ENCODE measurements at regions not wholly inside any gene's neighbourhood (a gene's known extent, or its start where the extent isn't known, plus 50 kb on each side); places are given as distances from the start of the nearest gene placed in this dataset.

DNA sequence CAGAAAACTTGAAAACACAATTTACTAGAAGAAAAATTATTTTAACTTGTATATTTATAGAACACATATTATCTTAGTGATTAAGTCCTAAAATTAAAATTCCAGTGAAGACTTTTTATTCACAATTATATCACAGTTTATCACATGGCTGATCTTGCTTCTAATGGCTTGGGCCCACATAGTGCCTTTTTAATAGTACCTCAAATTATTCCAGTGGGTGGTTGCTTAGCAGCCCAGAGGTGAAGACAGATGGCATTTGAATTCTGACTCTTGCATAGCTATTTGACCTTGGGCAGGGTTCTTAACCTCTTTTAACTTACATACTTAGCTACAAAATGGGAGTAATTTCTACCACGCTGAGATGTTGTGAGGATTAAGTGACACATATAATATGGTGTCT lies 214.7 kb upstream of the SGO1 start:
- no peak for ATAC-seq
- TF ChIP-seq RARB (CRISPR knock-in tag; IDR thresholded peaks at IDR 0.05) (no peak), GLIS3 (CRISPR knock-in tag; IDR thresholded peaks at IDR 0.05) (no peak), ZFP3 (CRISPR knock-in tag; IDR thresholded peaks at IDR 0.05) (no peak), ZFP30 (CRISPR knock-in tag; IDR thresholded peaks at IDR 0.05) (no peak), ARNTL (CRISPR knock-in tag; IDR thresholded peaks at IDR 0.05; ENCODE audit: borderline replicate concordance, low read depth) (no peak), ZNF8 (CRISPR knock-in tag; IDR thresholded peaks at IDR 0.05) (no peak), BACH2 (CRISPR knock-in tag; IDR thresholded peaks at IDR 0.05; ENCODE audit: borderline replicate concordance) (no peak), PPARA (CRISPR knock-in tag; IDR thresholded peaks at IDR 0.05; ENCODE audit: borderline replicate concordance) (no peak), TCF4 (CRISPR knock-in tag; IDR thresholded peaks at IDR 0.05; ENCODE audit: borderline replicate concordance) (no peak), ZC3H10 (CRISPR knock-in tag; IDR thresholded peaks at IDR 0.05) (no peak), CSDC2 (CRISPR knock-in tag; IDR thresholded peaks at IDR 0.05) (no peak), ZNF70 (CRISPR knock-in tag; IDR thresholded peaks at IDR 0.05) (no peak), SNAI2 (CRISPR knock-in tag; IDR thresholded peaks at IDR 0.05) (no peak), ESRRG (CRISPR knock-in tag; IDR thresholded peaks at IDR 0.05) (no peak)
- TF ChIP-seq, protein P1, sequence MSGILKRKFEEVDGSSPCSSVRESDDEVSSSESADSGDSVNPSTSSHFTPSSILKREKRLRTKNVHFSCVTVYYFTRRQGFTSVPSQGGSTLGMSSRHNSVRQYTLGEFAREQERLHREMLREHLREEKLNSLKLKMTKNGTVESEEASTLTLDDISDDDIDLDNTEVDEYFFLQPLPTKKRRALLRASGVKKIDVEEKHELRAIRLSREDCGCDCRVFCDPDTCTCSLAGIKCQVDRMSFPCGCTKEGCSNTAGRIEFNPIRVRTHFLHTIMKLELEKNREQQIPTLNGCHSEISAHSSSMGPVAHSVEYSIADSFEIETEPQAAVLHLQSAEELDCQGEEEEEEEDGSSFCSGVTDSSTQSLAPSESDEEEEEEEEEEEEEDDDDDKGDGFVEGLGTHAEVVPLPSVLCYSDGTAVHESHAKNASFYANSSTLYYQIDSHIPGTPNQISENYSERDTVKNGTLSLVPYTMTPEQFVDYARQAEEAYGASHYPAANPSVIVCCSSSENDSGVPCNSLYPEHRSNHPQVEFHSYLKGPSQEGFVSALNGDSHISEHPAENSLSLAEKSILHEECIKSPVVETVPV (CRISPR knock-in tag; IDR thresholded peaks at IDR 0.05): no peak
- TF ChIP-seq, protein P2, sequence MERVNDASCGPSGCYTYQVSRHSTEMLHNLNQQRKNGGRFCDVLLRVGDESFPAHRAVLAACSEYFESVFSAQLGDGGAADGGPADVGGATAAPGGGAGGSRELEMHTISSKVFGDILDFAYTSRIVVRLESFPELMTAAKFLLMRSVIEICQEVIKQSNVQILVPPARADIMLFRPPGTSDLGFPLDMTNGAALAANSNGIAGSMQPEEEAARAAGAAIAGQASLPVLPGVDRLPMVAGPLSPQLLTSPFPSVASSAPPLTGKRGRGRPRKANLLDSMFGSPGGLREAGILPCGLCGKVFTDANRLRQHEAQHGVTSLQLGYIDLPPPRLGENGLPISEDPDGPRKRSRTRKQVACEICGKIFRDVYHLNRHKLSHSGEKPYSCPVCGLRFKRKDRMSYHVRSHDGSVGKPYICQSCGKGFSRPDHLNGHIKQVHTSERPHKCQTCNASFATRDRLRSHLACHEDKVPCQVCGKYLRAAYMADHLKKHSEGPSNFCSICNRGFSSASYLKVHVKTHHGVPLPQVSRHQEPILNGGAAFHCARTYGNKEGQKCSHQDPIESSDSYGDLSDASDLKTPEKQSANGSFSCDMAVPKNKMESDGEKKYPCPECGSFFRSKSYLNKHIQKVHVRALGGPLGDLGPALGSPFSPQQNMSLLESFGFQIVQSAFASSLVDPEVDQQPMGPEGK (CRISPR knock-in tag; IDR thresholded peaks at IDR 0.05; ENCODE audit: borderline replicate concordance): no peak
- TF ChIP-seq, protein P3, sequence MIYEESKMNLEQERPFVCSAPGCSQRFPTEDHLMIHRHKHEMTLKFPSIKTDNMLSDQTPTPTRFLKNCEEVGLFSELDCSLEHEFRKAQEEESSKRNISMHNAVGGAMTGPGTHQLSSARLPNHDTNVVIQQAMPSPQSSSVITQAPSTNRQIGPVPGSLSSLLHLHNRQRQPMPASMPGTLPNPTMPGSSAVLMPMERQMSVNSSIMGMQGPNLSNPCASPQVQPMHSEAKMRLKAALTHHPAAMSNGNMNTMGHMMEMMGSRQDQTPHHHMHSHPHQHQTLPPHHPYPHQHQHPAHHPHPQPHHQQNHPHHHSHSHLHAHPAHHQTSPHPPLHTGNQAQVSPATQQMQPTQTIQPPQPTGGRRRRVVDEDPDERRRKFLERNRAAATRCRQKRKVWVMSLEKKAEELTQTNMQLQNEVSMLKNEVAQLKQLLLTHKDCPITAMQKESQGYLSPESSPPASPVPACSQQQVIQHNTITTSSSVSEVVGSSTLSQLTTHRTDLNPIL (CRISPR knock-in tag; IDR thresholded peaks at IDR 0.05; ENCODE audit: low read depth): no peak
- TF ChIP-seq, protein P4, sequence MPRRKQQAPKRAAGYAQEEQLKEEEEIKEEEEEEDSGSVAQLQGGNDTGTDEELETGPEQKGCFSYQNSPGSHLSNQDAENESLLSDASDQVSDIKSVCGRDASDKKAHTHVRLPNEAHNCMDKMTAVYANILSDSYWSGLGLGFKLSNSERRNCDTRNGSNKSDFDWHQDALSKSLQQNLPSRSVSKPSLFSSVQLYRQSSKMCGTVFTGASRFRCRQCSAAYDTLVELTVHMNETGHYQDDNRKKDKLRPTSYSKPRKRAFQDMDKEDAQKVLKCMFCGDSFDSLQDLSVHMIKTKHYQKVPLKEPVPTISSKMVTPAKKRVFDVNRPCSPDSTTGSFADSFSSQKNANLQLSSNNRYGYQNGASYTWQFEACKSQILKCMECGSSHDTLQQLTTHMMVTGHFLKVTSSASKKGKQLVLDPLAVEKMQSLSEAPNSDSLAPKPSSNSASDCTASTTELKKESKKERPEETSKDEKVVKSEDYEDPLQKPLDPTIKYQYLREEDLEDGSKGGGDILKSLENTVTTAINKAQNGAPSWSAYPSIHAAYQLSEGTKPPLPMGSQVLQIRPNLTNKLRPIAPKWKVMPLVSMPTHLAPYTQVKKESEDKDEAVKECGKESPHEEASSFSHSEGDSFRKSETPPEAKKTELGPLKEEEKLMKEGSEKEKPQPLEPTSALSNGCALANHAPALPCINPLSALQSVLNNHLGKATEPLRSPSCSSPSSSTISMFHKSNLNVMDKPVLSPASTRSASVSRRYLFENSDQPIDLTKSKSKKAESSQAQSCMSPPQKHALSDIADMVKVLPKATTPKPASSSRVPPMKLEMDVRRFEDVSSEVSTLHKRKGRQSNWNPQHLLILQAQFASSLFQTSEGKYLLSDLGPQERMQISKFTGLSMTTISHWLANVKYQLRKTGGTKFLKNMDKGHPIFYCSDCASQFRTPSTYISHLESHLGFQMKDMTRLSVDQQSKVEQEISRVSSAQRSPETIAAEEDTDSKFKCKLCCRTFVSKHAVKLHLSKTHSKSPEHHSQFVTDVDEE (CRISPR knock-in tag; IDR thresholded peaks at IDR 0.05): no peak

DNA sequence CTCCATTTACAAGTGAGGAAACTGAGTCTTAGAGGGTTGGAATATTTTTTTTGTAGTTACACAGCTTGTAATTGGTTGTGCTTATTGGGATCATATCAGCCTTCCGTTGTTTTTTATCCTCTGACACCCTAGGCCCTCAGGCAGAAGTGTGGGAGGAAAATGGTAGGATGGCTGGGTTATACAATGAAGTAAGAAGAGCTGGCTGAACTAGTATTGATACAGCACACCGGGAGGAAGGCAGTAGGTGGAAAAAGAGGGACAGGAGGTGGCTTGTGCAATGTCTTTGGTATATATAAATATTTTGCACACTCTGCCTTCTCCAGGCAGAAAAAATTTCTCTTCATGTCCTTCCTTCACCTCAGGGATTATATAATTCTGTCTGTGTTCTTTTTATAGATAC lies 214.3 kb upstream of the SGO1 start:
- TF ChIP-seq, protein P5, sequence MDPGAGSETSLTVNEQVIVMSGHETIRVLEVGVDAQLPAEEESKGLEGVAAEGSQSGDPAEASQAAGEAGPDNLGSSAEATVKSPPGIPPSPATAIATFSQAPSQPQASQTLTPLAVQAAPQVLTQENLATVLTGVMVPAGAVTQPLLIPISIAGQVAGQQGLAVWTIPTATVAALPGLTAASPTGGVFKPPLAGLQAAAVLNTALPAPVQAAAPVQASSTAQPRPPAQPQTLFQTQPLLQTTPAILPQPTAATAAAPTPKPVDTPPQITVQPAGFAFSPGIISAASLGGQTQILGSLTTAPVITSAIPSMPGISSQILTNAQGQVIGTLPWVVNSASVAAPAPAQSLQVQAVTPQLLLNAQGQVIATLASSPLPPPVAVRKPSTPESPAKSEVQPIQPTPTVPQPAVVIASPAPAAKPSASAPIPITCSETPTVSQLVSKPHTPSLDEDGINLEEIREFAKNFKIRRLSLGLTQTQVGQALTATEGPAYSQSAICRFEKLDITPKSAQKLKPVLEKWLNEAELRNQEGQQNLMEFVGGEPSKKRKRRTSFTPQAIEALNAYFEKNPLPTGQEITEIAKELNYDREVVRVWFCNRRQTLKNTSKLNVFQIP (CRISPR knock-in tag; IDR thresholded peaks at IDR 0.05; ENCODE audit: borderline replicate concordance, low read depth): no peak
- no peak for TF ChIP-seq ZNF565 (CRISPR knock-in tag; conservative IDR thresholded peaks at IDR 0.05; ENCODE audit: low read depth)
- no peak for TF ChIP-seq CSDC2 (CRISPR knock-in tag; IDR thresholded peaks at IDR 0.05)
- TF ChIP-seq, protein P4 (CRISPR knock-in tag; IDR thresholded peaks at IDR 0.05): no peak
- no peak for TF ChIP-seq OSR1 (CRISPR knock-in tag; IDR thresholded peaks at IDR 0.05)
- no peak for TF ChIP-seq TOX (CRISPR knock-in tag; IDR thresholded peaks at IDR 0.05; ENCODE audit: borderline replicate concordance)
- no peak for TF ChIP-seq GLIS3 (CRISPR knock-in tag; IDR thresholded peaks at IDR 0.05)
- TF ChIP-seq BACH2 (CRISPR knock-in tag; IDR thresholded peaks at IDR 0.05; ENCODE audit: borderline replicate concordance): no peak
- TF ChIP-seq, protein P1 (CRISPR knock-in tag; IDR thresholded peaks at IDR 0.05): no peak
- TF ChIP-seq SNAI2 (CRISPR knock-in tag; IDR thresholded peaks at IDR 0.05): no peak
- TF ChIP-seq PPARA (CRISPR knock-in tag; IDR thresholded peaks at IDR 0.05; ENCODE audit: borderline replicate concordance): no peak
- TF ChIP-seq ESRRG (CRISPR knock-in tag; IDR thresholded peaks at IDR 0.05): no peak
- TF ChIP-seq ZNF70 (CRISPR knock-in tag; IDR thresholded peaks at IDR 0.05): no peak
- no peak for TF ChIP-seq ZC3H10 (CRISPR knock-in tag; IDR thresholded peaks at IDR 0.05)
- TF ChIP-seq, protein P3 (CRISPR knock-in tag; IDR thresholded peaks at IDR 0.05; ENCODE audit: low read depth): no peak
- no peak for TF ChIP-seq ZFP3 (CRISPR knock-in tag; IDR thresholded peaks at IDR 0.05)
- no peak for TF ChIP-seq ISL1 (CRISPR knock-in tag; IDR thresholded peaks at IDR 0.05)
- TF ChIP-seq RARB (CRISPR knock-in tag; IDR thresholded peaks at IDR 0.05): no peak
- no peak for TF ChIP-seq ZNF8 (CRISPR knock-in tag; IDR thresholded peaks at IDR 0.05)
- ATAC-seq: no peak

All from SK-N-SH treated with all-trans-retinoic acid at 6 μM for 48 hours (cell line).